Activated T-cell treated with anti-CD3 and anti-CD28 coated beads for 48 hours (primary cell): ENCODE measurements at regions not wholly inside any gene's neighbourhood (a gene's known extent, or its start where the extent isn't known, plus 50 kb on each side); places are given as distances from the start of the nearest gene placed in this dataset.

Source experiments
- DNase-seq: peaks from one replicate; pipeline ENCODE4 v3.0.0-alpha.2; 2020; ENCODE audit warnings: low read depth

- no peak for DNase-seq
These were observed 407.3 kb downstream of the STIM2 start for GRCh38 chr4:27267970-27268355.

GRCh38 chr4:27270435-27270834 lies 409.8 kb downstream of the STIM2 start:
- DNase-seq: no peak

- DNase-seq: no peak
These were observed 410.9 kb downstream of the STIM2 start for GRCh38 chr4:27271555-27271954.

- no peak for DNase-seq
These were observed 411.6 kb downstream of the STIM2 start for GRCh38 chr4:27272217-27272616.

- no peak for DNase-seq
These were observed 415.8 kb downstream of the STIM2 start for GRCh38 chr4:27276307-27277073.

- no peak for DNase-seq
These were observed 418.2 kb downstream of the STIM2 start for GRCh38 chr4:27278615-27279375.

- no peak for DNase-seq
These were observed 427.9 kb downstream of the STIM2 start for GRCh38 chr4:27288496-27288895.

- no peak for DNase-seq
These were observed 429.1 kb downstream of the STIM2 start for GRCh38 chr4:27289704-27290103.

GRCh38 chr4:27293831-27294230 lies 433.2 kb downstream of the STIM2 start:
- no peak for DNase-seq

GRCh38 chr4:27304751-27305150 lies 444.1 kb downstream of the STIM2 start:
- DNase-seq: no peak

- no peak for DNase-seq
These were observed 444.6 kb downstream of the STIM2 start for GRCh38 chr4:27305246-27305645.

- no peak for DNase-seq
These were observed 447.7 kb downstream of the STIM2 start for GRCh38 chr4:27308379-27308778.

GRCh38 chr4:27315625-27316024 lies 455.0 kb downstream of the STIM2 start:
- DNase-seq: no peak

- DNase-seq: no peak
These were observed 455.5 kb downstream of the STIM2 start for GRCh38 chr4:27316176-27316575.

- peak; percentile 3 for DNase-seq
These were observed 458.1 kb downstream of the STIM2 start for GRCh38 chr4:27318740-27319139.

GRCh38 chr4:27326991-27327390 lies 466.4 kb downstream of the STIM2 start:
- no peak for DNase-seq

GRCh38 chr4:27327421-27328181 lies 467.0 kb downstream of the STIM2 start:
- DNase-seq: no peak

- DNase-seq: no peak
These were observed 477.9 kb downstream of the STIM2 start for GRCh38 chr4:27338530-27338929.

GRCh38 chr4:27343411-27343810 lies 482.8 kb downstream of the STIM2 start:
- DNase-seq: no peak

GRCh38 chr4:27350161-27350560 lies 489.5 kb downstream of the STIM2 start:
- DNase-seq: no peak

- DNase-seq: no peak
These were observed 496.6 kb downstream of the STIM2 start for GRCh38 chr4:27357283-27357682.

GRCh38 chr4:27358269-27358668 lies 497.6 kb downstream of the STIM2 start:
- no peak for DNase-seq

- DNase-seq: no peak
These were observed 499.5 kb downstream of the STIM2 start for GRCh38 chr4:27360131-27360530.
